GM12878 (cell line): ENCODE measurements at regions not wholly inside any gene's neighbourhood (a gene's known extent, or its start where the extent isn't known, plus 50 kb on each side); places are given as distances from the start of the nearest gene placed in this dataset.
A peak's percentile ranks its signal among the peaks of the same experiment; 100 is the strongest.

Source experiments
- ATAC-seq: fragments of 200-7000 bp; cut with Tn5 transposase; 3 replicates; pipeline ENCODE4 v1.9.1; 2020; ENCODE audit warnings: mild to moderate bottlenecking, moderate library complexity
- BruUV-seq: library from RNA; stranded (reverse); fragments of 400-500 nt; replicated peaks from 2 replicates; lab custom pipeline; 2021; lab: Mats Ljungman, UMichigan
- CTCF ChIA-PET: fragments of 300-600 bp; sonication (Branson Sonifier 250); formaldehyde crosslinking; extraction: SDS; loops from one replicate; lab custom pipeline; 2021; ENCODE audit warnings: inconsistent platforms; lab: Yijun Ruan, JAX
- POLR2A ChIA-PET: fragments of 350-600 bp; formaldehyde crosslinking; extraction: SDS; loops from one replicate; lab custom pipeline; 2021; ENCODE audit warnings: inconsistent platforms; lab: Charles Lee
- RAD21 ChIA-PET: fragments of 300-600 bp; sonication (Branson Sonifier 250); formaldehyde crosslinking; loops from one replicate; lab custom pipeline; 2023; ENCODE audit warnings: antibody characterized with exemption; ENCODE audit not compliant: unreplicated experiment; lab: Charles Lee
- SMC1A ChIA-PET: fragments of 300-600 bp; sonication (Branson Sonifier 250); formaldehyde crosslinking; loops from one replicate; lab custom pipeline; 2023; ENCODE audit not compliant: unreplicated experiment, uncharacterized antibody; lab: Charles Lee
- DNase-seq: peaks from one replicate; pipeline ENCODE4 v3.0.0-alpha.2; 2011; ENCODE audit warnings: low read depth, low spot score
- FAIRE-seq: peaks from 3 replicates; lab custom pipeline; 2011; peaks lifted over from hg19 to GRCh38; lab: Jason Lieb, UNC
- H2AFZ ChIP-seq: 2 replicates; pipeline ENCODE4 v1.6.0; 2011; ENCODE audit warnings: low read depth, low read length, control low read depth; ENCODE audit not compliant: control insufficient read depth
- H3K27ac ChIP-seq: 2 replicates; pipeline ENCODE4 v1.5.1; 2011; ENCODE audit warnings: control low read depth; ENCODE audit not compliant: control insufficient read depth, insufficient read depth
- H3K27me3 ChIP-seq, 2 experiments: replicated peaks in 1 of 2; 2 replicates each; pipeline versions ENCODE4 v1.6.0 to v1.6.1; 2011; ENCODE audit warnings: low read length in 1 of 2; ENCODE audit not compliant: control insufficient read depth in 2 of 2, insufficient read depth in 2 of 2
- H3K36me3 ChIP-seq, 2 experiments: 2 replicates each; pipeline ENCODE4 v1.5.1; 2011; ENCODE audit warnings: low read length in 1 of 2; ENCODE audit not compliant: control insufficient read depth in 2 of 2, insufficient read depth in 2 of 2
- H3K4me1 ChIP-seq: 2 replicates; pipeline ENCODE4 v1.6.1; 2011; ENCODE audit warnings: mild to moderate bottlenecking, low read length, moderate library complexity, mixed read lengths; ENCODE audit not compliant: control insufficient read depth, insufficient read depth
- H3K4me2 ChIP-seq: 2 replicates; pipeline ENCODE4 v1.6.0; 2011; ENCODE audit warnings: control low read depth; ENCODE audit not compliant: control insufficient read depth, insufficient read depth
- H3K4me3 ChIP-seq: fragments of 200-600 bp; sonication (generic); 2 replicates; pipeline ENCODE4 v1.5.1; 2016
- H3K79me2 ChIP-seq: 2 replicates; pipeline ENCODE4 v1.6.0; 2011; ENCODE audit warnings: low read length; ENCODE audit not compliant: control insufficient read depth, insufficient read depth
- H3K9ac ChIP-seq: 2 replicates; pipeline ENCODE4 v1.8.0; 2011; ENCODE audit warnings: low read length, control low read depth, mixed read lengths; ENCODE audit not compliant: control insufficient read depth, insufficient read depth
- H3K9me3 ChIP-seq: replicated peaks from 3 replicates; pipeline ENCODE4 v1.5.1; 2011; ENCODE audit warnings: mild to moderate bottlenecking, low read length; ENCODE audit not compliant: control insufficient read depth, insufficient read depth
- H4K20me1 ChIP-seq: 2 replicates; pipeline ENCODE4 v1.6.0; 2011; ENCODE audit not compliant: control insufficient read depth, insufficient read depth
- RELB ChIP-seq: fragments of 450-650 bp; IDR thresholded peaks from 2 replicates; pipeline ENCODE4 v1.6.1; 2017; ENCODE audit warnings: low read depth, mild to moderate bottlenecking, moderate library complexity
- RUNX3 ChIP-seq: IDR thresholded peaks from 2 replicates; pipeline ENCODE4 v1.6.1; 2012; ENCODE audit warnings: low read length, inconsistent platforms
- SPI1 ChIP-seq: IDR thresholded peaks from 2 replicates; pipeline ENCODE4 v1.6.1; 2011; ENCODE audit warnings: low read depth, mild to moderate bottlenecking, low read length, moderate library complexity, borderline replicate concordance; ENCODE audit not compliant: insufficient read depth
- SUPT20H ChIP-seq: IDR thresholded peaks from 2 replicates; pipeline ENCODE4 v1.6.1; 2011; ENCODE audit warnings: low read depth, mild to moderate bottlenecking, low read length, moderate library complexity, borderline replicate concordance; ENCODE audit not compliant: control insufficient read depth
- WGBS: methylation state at CpG from one replicate; pipeline ENCODE4 v1.1.6; 2016; ENCODE audit warnings: low lambda C conversion rate; ENCODE audit not compliant: insufficient replicate concordance, insufficient coverage; ENCODE audit errors: missing lambda C conversion rate; 5-methylcytosine and 5-hydroxymethylcytosine counted together
- in situ Hi-C: fragments of 300-500 bp; cut with MboI; formaldehyde crosslinking; loops from 9 replicates; pipeline ENCODE4 v1.14.3; 2018; ENCODE audit warnings: mixed read lengths
- intact Hi-C: fragments of 100-400 bp; cut with micrococcal nuclease; formaldehyde crosslinking; loops from one replicate; pipeline ENCODE4 v1.14.2; 2022; ENCODE audit not compliant: unreplicated experiment

GRCh38 chr9:90724880-90725279 is 76.7 kb upstream of the SYK start:
- H3K27me3 ChIP-seq: no peaks in the 10 kb centered on the region
- SMC1A ChIA-PET: no interaction called here
- CTCF ChIA-PET: no interaction called here
- no peak overlapping the region for H3K9ac ChIP-seq
- ATAC-seq (no peak), FAIRE-seq (no peak), DNase-seq (no peak)
- no peak for TF ChIP-seq RELB
- peak; percentile 25; the same call in 1 of the 2 replicates for TF ChIP-seq SPI1
- RAD21 ChIA-PET: no interaction called here
- no peaks in the 10 kb centered on the region for H4K20me1 ChIP-seq
- H3K4me1 ChIP-seq: no peaks in the 10 kb centered on the region
- no peak overlapping the region for H3K4me2 ChIP-seq
- BruUV-seq: no TSS peak
- H3K79me2 ChIP-seq: no peaks in the 10 kb centered on the region
- no peak overlapping the region for H3K4me3 ChIP-seq
- no peaks in the 10 kb centered on the region for H3K36me3 ChIP-seq
- no peaks in the 10 kb centered on the region for H3K9me3 ChIP-seq
- WGBS: 48% methylated on average over 7 of the region's 7 CpGs
- in situ Hi-C loops (no loop called here), intact Hi-C loops (no loop called here)
- POLR2A ChIA-PET: no interaction called here
- no peak overlapping the region for H3K27ac ChIP-seq
- H2AFZ ChIP-seq: no peak overlapping the region

- no peak for DNase-seq
- no peak overlapping the region for H3K27ac ChIP-seq
- ChIA-PET RAD21 (no interaction called here), CTCF (no interaction called here), POLR2A (no interaction called here), SMC1A (no interaction called here)
- no peaks in the 10 kb centered on the region for H3K9me3 ChIP-seq
- TF ChIP-seq SUPT20H (no peak), RUNX3 (peak; percentile 18; the same call in 1 of the 2 replicates)
- in situ Hi-C loops: no loop called here
- H3K27me3 ChIP-seq: no peaks in the 10 kb centered on the region; a peak in 1 of 4 replicates
- H4K20me1 ChIP-seq: no peaks in the 10 kb centered on the region
- FAIRE-seq: no peak
- H3K9ac ChIP-seq: no peak overlapping the region
- H3K36me3 ChIP-seq: no peaks in the 10 kb centered on the region
- no TSS peak for BruUV-seq
- intact Hi-C loops: no loop called here
- no peak for ATAC-seq
- H2AFZ ChIP-seq: no peak overlapping the region
- H3K4me1 ChIP-seq: no peaks in the 10 kb centered on the region
- H3K79me2 ChIP-seq: no peaks in the 10 kb centered on the region
- no peak overlapping the region for H3K4me3 ChIP-seq
- H3K4me2 ChIP-seq: no peak overlapping the region
- 11% methylated on average over 7 of the region's 7 CpGs for WGBS
These were observed 77.5 kb upstream of the SYK start for GRCh38 chr9:90724112-90724511.
